ENCODE measurements at regions not wholly inside any gene's neighbourhood (a gene's known extent, or its start where the extent isn't known, plus 50 kb on each side); places are given as distances from the start of the nearest gene placed in this dataset.

- no peak for ATAC-seq
- Histone ChIP-seq H3K36me3 (ENCODE audit: control insufficient read depth, insufficient read depth, low read length) (no peaks in the 10 kb centered on the region), H2AFZ (ENCODE audit: low read depth, low read length) (no peak overlapping the region), H3K9me1 (ENCODE audit: control insufficient read depth, insufficient read depth, low read length) (no peaks in the 10 kb centered on the region), H3K27me3 (ENCODE audit: control insufficient read depth in 2 of 2, insufficient read depth in 2 of 2, low read length in 2 of 2) (no peaks in the 10 kb centered on the region), H3K27ac (ENCODE audit: extremely low read depth, low read depth, low read length) (no peak overlapping the region), H4K20me1 (replicated peaks; ENCODE audit: control insufficient read depth, insufficient read depth, low read length) (no peaks in the 10 kb centered on the region), H3K9ac (ENCODE audit: insufficient read depth in 1 of 2, low read depth in 2 of 2, low read length in 2 of 2) (no peak overlapping the region), H3K4me3 (no peak overlapping the region), H3K4me1 (replicated peaks in 1 of 2; ENCODE audit: control insufficient read depth in 2 of 2, insufficient read depth in 2 of 2, low read length in 2 of 2) (no peaks in the 10 kb centered on the region), H3K9me3 (replicated peaks; ENCODE audit: control insufficient read depth, insufficient read depth, low read depth, low read length) (no peaks in the 10 kb centered on the region), H3K79me2 (ENCODE audit: control insufficient read depth, insufficient read depth, low read length) (no peaks in the 10 kb centered on the region), H3K4me2 (ENCODE audit: insufficient read depth, low read length) (no peak overlapping the region)
- 23% methylated on average over 3 of the region's 3 CpGs for WGBS (ENCODE audit: insufficient coverage, low coverage, missing lambda C conversion rate)
- DNase-seq (ENCODE audit: extremely low read depth in 1 of 4, low spot score in 3 of 4), result no peak
- CTCF ChIA-PET (ENCODE audit: low intra/inter-chr PET ratio), result no interaction called here
- in situ Hi-C loops (cut with MboI) (no loop called here), intact Hi-C loops (cut with micrococcal nuclease) (no loop called here)
- no peak for FAIRE-seq
- BruUV-seq (replicated peaks), result no TSS peak
- POLR2A ChIA-PET, result no interaction called here
- TF ChIP-seq CHAMP1 (IDR thresholded peaks at IDR 0.05), result no peak
- no peak for TF ChIP-seq SNAPC5 (CRISPR knock-in tag; IDR thresholded peaks at IDR 0.05)
- TF ChIP-seq SUPT5H (IDR thresholded peaks at IDR 0.05), result no peak
- no peak for TF ChIP-seq ZNF77 (CRISPR knock-in tag; IDR thresholded peaks at IDR 0.05)
- TF ChIP-seq SMAD4 (CRISPR knock-in tag; conservative IDR thresholded peaks at IDR 0.05), result no peak
- TF ChIP-seq PURB (CRISPR knock-in tag; IDR thresholded peaks at IDR 0.05; ENCODE audit: low read depth), result no peak
- no peak for TF ChIP-seq ZFPM2 (CRISPR knock-in tag; IDR thresholded peaks at IDR 0.05)
- no peak for TF ChIP-seq NR1H2 (CRISPR knock-in tag; IDR thresholded peaks at IDR 0.05)
- TF ChIP-seq ATF1 (CRISPR knock-in tag; IDR thresholded peaks at IDR 0.05), result no peak
- no peak for TF ChIP-seq ATF1 (tag; IDR thresholded peaks at IDR 0.05)
- TF ChIP-seq CLOCK (CRISPR knock-in tag; IDR thresholded peaks at IDR 0.05; ENCODE audit: borderline replicate concordance), result no peak
- no peak for TF ChIP-seq ZNF232 (CRISPR knock-in tag; IDR thresholded peaks at IDR 0.05)
- no peak for TF ChIP-seq KHSRP (IDR thresholded peaks at IDR 0.05)
- no peak for TF ChIP-seq SNIP1 (IDR thresholded peaks at IDR 0.05; ENCODE audit: low read depth)
- no peak for TF ChIP-seq SMARCB1 (IDR thresholded peaks at IDR 0.05; ENCODE audit: insufficient read length, low read depth)
- TF ChIP-seq TBP (optimal IDR thresholded peaks at IDR 0.05; ENCODE audit: low read depth, low read length), result no peak
- no peak for TF ChIP-seq TFAP4 (CRISPR knock-in tag; IDR thresholded peaks at IDR 0.05; ENCODE audit: borderline replicate concordance)
- no peak for TF ChIP-seq RNF219 (CRISPR knock-in tag; IDR thresholded peaks at IDR 0.05)
- no peak for TF ChIP-seq ZNF780A (CRISPR knock-in tag; IDR thresholded peaks at IDR 0.05)
Observed at GRCh38 chr17:63268827-63269226, 177.3 kb downstream of the CYB561 start.
